Stimulated activated naive CD8-positive, alpha-beta T cell treated with anti-CD3 and anti-CD28 coated beads, Interleukin-15, amount 100 ng/mL, for 72 hours (primary cell): ENCODE measurements at regions not wholly inside any gene's neighbourhood (a gene's known extent, or its start where the extent isn't known, plus 50 kb on each side); places are given as distances from the start of the nearest gene placed in this dataset.
"Not testable (repeated sequence)": the region's sequence is repeated elsewhere in the genome, so short reads cannot be mapped to it uniquely, and the experiment has no call there.

Source experiments
- ATAC-seq: fragments of 150-1000 bp; cut with Tn5 transposase; 2 replicates; pipeline ENCODE4 v1.10.0; 2021; ENCODE audit warnings: mild to moderate bottlenecking, moderate library complexity
- DNase-seq, 2 donors: peaks; one replicate each; pipeline ENCODE4 v3.0.0; 2021 to 2022
- H3K27ac Mint-ChIP-seq, 2 donors: one replicate each; pipeline ENCODE4 v1.8.0; 2022; ENCODE audit warnings: mild to moderate bottlenecking in 2 of 2, mixed read lengths in 2 of 2, moderate library complexity in 2 of 2
- H3K27me3 Mint-ChIP-seq: one replicate; pipeline ENCODE4 v1.8.0; 2022; ENCODE audit warnings: mixed read lengths
- H3K4me1 Mint-ChIP-seq: one replicate; pipeline ENCODE4 v1.8.0; 2022; ENCODE audit warnings: mild to moderate bottlenecking, mixed read lengths
- H3K4me3 Mint-ChIP-seq, 2 donors: one replicate each; pipeline ENCODE4 v1.8.0; 2022; ENCODE audit warnings: mild to moderate bottlenecking in 2 of 2, mixed read lengths in 2 of 2, moderate library complexity in 1 of 2
- H3K9me3 Mint-ChIP-seq, 2 donors: one replicate each; pipeline ENCODE4 v1.8.0; 2022; ENCODE audit warnings: mixed read lengths in 2 of 2

DNA sequence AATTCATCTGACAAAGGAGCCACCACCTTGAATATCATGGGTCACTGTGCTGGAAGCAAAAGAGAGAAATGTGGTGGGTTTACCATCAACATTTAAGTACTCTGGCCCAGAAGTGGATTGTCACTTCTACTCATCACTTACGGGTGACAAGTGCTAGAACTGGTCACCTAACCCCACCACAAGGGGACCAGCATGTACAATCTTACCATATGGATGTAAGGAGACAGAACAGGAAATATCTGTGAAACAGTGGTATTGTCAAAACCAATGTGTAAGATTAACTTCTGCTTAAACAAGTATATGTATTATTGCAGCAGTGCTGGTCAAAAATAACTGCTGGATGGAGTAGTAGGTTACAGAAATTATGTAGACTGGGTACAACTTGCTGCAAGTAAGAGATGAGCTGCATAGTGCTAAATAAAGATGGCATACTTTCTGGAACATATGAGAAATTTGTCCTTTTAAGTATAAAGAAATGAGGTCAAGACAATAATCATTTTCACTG is 171.8 kb downstream of the POTEB3 start:
- Mint-ChIP-seq H3K27ac (no peak overlapping the region), H3K4me3 (no peak overlapping the region), H3K4me1 (peaks cover 6% of the 10 kb centered on the region), H3K27me3 (peaks cover 8% of the 10 kb centered on the region), H3K9me3 (no peaks in the 10 kb centered on the region)
- ATAC-seq (no peak), DNase-seq (no peak)

DNA sequence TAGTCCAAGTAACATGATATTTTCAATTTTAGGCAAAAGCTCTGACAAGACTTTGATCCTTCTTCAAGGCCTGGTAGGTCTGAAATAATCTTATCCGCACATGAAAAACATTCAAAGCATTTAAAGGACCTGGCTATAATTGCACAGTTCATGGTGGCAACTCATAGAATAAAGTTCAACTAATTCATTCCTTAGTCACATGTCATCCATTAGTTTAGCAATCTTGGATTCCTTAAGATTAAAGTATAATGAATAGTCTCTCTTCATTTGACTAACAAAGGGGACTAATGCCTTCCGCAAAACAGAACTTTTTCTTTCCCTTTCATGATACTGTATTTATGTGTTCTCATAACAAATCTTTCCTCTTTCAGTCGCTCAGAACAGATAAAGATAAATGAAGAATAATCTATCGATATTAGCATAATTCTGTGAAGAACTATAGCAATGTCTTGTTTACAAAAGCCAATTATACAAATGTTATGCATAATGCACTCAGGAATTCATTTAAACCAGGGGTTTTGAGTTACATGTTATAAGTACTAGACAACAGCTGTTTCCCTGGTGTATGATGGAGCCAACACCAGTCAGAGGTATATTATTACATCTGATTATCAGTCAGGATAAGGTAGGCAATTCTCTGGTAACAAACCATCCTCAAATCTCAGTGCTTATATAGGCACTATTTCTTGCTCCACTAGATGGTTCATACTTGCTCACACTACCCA is 172.5 kb downstream of the POTEB3 start:
- ATAC-seq: no peak
- H3K4me1 Mint-ChIP-seq: peaks cover 6% of the 10 kb centered on the region
- H3K27me3 Mint-ChIP-seq: peaks cover 8% of the 10 kb centered on the region

DNA sequence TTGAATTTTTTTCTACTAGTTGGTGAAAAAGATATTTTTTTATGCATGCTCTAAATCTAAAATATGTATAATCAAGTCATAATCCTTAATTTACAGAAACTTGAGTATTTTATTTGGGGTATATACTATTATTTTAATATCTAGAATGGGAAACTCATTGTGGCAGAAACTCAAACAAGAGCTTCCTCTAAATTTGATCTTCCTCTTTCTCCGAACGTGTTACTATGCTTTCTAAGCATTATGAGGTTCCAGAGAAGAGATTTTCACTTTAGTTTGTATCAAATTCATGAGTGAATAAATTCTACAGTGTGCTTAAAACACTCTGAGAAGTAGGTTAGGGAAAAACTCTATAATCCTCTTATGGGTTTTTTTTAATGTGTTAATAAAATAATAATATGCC is 173.1 kb downstream of the POTEB3 start:
- ATAC-seq (no peak), DNase-seq (no peak)
- Mint-ChIP-seq H3K27ac (no peak overlapping the region), H3K9me3 (peaks cover 0 to 7% of the 10 kb centered on the region in 2 donors), H3K27me3 (peaks cover 8% of the 10 kb centered on the region), H3K4me1 (peaks cover 5% of the 10 kb centered on the region), H3K4me3 (no peak overlapping the region)

More for the DNA sequence above, 172.5 kb downstream of the POTEB3 start:
- H3K9me3 Mint-ChIP-seq: peaks cover 0 to under 1% of the 10 kb centered on the region in 2 donors
- H3K27ac Mint-ChIP-seq: no peak overlapping the region
- DNase-seq: no peak
- no peak overlapping the region for H3K4me3 Mint-ChIP-seq

DNA sequence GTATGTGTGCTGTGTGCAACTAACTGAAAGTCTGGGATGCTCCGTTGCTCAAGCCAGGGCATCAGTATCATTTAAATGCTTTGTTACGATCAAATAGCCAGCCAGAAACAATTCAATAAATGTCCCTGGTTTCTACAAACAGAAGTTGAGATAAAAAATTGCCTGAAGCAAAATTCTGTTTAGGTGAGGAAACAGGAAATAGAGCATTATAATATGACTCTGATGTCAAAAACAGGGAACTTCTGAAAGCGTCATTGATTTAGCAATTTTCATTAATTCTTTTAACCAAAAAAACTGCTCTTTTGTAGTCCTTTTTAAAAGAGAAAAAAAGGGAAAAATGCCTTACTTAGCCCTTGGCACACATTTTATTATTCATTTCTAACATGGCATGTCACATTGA is 174.7 kb downstream of the POTEB3 start:
- ATAC-seq, H3K4me3 Mint-ChIP-seq, H3K9me3 Mint-ChIP-seq, H3K4me1 Mint-ChIP-seq, H3K27ac Mint-ChIP-seq, DNase-seq, H3K27me3 Mint-ChIP-seq: not testable (repeated sequence)

- ATAC-seq (no peak), DNase-seq (no peak)
- Mint-ChIP-seq H3K27ac (no peak overlapping the region), H3K4me3 (no peak overlapping the region), H3K4me1 (no peaks in the 10 kb centered on the region), H3K27me3 (peaks cover 1% of the 10 kb centered on the region), H3K9me3 (peaks cover 0 to 8% of the 10 kb centered on the region in 2 donors)
These were observed 177.4 kb downstream of the POTEB3 start for GRCh38 chr15:21262851-21263425.

- H3K27me3 Mint-ChIP-seq: no peaks in the 10 kb centered on the region
- no peak overlapping the region for H3K4me3 Mint-ChIP-seq
- DNase-seq (no peak), ATAC-seq (no peak)
- peaks cover 0 to 8% of the 10 kb centered on the region in 2 donors for H3K9me3 Mint-ChIP-seq
- no peak overlapping the region for H3K27ac Mint-ChIP-seq
- H3K4me1 Mint-ChIP-seq: no peaks in the 10 kb centered on the region
These were observed 178.1 kb downstream of the POTEB3 start for GRCh38 chr15:21261965-21262850.

- ATAC-seq: no peak
- Mint-ChIP-seq H3K27me3 (no peaks in the 10 kb centered on the region), H3K27ac (no peak overlapping the region), H3K9me3 (peaks cover 0 to 8% of the 10 kb centered on the region in 2 donors), H3K4me3 (no peak overlapping the region), H3K4me1 (no peaks in the 10 kb centered on the region)
- DNase-seq: no peak
These were observed 178.8 kb downstream of the POTEB3 start for GRCh38 chr15:21261396-21261964.

DNA sequence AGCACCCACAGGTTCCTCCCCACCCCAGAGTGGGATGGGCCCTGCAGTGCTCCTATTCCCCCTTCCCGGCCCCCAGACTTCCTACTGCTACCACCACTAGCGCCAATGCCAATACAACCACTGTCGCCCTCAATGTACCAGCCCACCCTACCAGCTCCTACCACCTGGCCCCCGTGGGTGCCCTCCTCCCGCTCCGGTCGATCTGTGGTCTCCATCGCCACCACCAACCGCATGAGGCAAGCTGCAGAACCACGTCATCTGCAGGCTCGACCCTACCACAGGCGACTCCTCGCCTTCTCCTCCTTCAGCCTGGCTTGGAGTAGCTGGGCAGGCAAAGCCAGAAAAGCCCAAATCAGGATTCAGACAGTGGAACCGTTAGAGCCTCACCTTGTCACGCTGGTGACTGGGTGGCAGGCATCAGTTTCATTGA is 179.3 kb downstream of the POTEB3 start:
- Mint-ChIP-seq H3K4me3 (no peak overlapping the region), H3K27me3 (no peaks in the 10 kb centered on the region), H3K9me3 (peaks cover 0 to 8% of the 10 kb centered on the region in 2 donors), H3K4me1 (no peaks in the 10 kb centered on the region), H3K27ac (no peak overlapping the region)
- ATAC-seq (no peak), DNase-seq (no peak)

- H3K4me1 Mint-ChIP-seq, ATAC-seq, H3K27ac Mint-ChIP-seq, DNase-seq, H3K4me3 Mint-ChIP-seq, H3K9me3 Mint-ChIP-seq, H3K27me3 Mint-ChIP-seq: not testable (repeated sequence)
These were observed 181.7 kb downstream of the POTEB3 start for GRCh38 chr15:21258635-21259034.

DNA sequence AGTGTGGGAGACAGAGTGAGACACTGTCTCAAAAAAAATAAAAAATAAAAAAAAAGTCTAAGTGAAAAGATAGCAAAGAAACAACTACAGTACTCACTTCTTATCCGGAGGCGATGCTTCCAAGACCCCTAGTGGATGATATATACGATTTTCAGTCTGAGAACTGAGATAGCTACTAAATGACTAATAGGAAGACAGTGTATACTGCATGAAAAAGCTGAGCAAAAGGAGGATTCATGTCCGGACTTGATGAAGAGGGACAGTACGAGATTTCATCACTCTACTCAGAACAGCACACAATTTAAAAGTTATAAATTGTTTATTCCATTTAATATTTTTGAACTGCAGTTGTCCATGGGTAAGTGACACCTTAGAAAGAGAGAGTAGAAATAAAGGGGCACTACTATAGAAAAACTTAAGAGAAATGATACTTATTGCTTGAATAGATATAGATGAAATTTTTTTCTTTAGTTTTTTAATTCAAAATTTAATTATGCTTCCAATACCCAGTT is 190.7 kb downstream of the POTEB3 start:
- not testable (repeated sequence) for ATAC-seq, DNase-seq, H3K4me1 Mint-ChIP-seq, H3K27me3 Mint-ChIP-seq, H3K9me3 Mint-ChIP-seq, H3K27ac Mint-ChIP-seq, H3K4me3 Mint-ChIP-seq
